GM18519 (cell line): ENCODE measurements at regions not wholly inside any gene's neighbourhood (a gene's known extent, or its start where the extent isn't known, plus 50 kb on each side); places are given as distances from the start of the nearest gene placed in this dataset.
"Not testable (repeated sequence)": the region's sequence is repeated elsewhere in the genome, so short reads cannot be mapped to it uniquely, and the experiment has no call there.

Experiments
- ATAC-seq: cut with Tn5 transposase; IDR thresholded peaks from one replicate; pipeline ENCODE4 v1.9.1; 2021; ENCODE audit warnings: mild to moderate bottlenecking, moderate library complexity; ENCODE audit not compliant: unreplicated experiment, low FRiP score

DNA sequence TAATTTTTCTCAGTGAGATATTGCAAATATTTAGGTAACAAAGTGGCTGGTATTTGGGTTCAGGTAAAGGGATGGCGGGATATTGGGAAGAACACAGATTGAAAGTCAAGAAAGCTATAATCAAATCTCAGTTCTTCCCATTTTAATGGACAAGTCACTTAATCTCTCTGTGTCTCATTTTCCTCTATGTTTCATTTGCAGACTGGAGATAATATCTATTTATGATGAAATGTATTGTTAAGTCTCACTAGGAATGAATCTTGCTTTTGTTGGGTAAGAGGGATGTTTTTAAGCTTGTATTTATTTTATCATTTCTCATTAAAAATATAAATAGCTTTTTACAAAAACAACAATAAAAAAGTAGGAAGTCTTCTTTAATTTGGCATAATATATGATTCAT lies 175.4 kb downstream of the ISL1 start:
- ATAC-seq: no peak

GRCh38 chr5:51559339-51559738 lies 176.1 kb downstream of the ISL1 start:
- no peak for ATAC-seq

- no peak for ATAC-seq
These were observed 176.8 kb downstream of the ISL1 start for GRCh38 chr5:51559921-51560658.

DNA sequence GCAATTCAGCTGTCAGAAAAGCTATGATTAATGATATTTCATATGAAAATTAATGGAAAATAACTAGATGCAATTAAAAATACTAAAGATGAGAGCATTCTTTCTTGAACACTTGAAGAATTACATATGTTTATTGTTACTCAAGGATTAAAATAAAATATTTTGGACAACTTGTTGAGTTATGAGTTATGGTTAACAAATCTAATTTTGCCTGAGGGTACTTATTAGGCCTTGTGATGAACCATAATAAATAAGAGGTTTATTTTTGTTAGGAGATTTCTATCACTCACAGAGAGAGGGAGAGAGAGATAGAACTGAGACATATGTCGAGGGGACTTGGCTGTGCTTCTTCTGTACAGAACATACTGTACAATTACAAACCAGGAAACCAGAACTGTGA lies 183.7 kb downstream of the ISL1 start:
- ATAC-seq: no peak

DNA sequence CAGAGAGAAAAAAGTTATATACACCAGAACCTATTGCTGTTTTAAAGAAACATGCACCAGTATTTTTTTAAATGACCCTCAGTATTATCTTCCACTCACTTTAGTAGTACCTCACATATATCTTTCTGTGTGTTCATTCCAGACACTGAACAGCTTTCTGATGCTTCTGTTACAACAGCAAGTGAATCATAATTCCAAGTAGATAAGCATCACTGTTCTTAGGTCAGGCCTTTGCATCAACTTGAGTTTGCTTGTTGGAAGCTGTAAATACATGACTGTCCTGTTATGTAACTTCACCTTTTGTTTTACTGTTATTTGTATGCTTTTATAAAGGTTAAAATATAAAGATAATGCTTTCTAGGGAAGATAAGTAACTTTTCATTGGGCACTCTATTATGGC lies 184.4 kb downstream of the ISL1 start:
- ATAC-seq: no peak

DNA sequence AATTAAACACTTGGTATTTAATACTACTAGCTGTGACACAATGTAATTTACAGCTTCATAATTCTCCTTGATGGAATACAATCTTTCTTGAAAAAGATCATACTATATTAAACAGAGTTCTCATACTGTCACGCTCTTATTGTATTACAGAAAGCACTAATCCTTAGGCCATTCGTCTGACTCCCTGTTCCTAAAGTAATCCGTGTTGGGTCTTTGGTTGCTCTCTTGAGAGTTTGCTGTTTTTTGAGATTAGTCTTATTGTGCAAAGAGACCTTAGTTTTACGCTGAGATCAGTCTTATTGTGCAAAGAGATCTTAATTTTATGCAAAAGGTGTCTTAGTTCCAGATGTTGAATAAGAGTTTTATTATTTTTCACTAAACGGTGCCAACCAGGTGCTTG lies 190.6 kb downstream of the ISL1 start:
- no peak for ATAC-seq

DNA sequence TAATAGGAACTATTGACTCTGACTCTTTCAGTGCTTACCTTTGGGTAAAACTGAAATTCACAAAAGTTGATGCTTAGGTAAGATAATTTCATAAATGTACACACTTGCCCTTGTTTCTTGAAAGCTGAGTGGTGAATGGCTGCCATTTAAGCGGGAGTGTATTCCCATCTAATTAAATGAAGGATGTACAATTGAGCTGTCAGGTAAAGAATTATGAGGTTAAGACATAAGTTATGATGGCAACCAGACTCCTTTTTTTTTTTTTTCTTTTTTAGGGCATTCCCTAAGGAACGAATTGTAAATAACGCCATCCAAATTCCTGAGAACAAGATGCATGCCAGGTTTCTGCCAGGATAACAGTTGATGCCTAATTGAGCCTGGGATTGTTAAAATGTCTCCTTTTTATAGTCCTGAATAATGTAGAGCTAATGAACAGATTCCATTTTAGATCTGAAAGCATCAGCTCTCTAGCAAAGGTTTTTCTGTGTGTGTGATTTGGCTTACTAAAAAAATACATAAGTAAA lies 199.7 kb downstream of the ISL1 start:
- no peak for ATAC-seq

DNA sequence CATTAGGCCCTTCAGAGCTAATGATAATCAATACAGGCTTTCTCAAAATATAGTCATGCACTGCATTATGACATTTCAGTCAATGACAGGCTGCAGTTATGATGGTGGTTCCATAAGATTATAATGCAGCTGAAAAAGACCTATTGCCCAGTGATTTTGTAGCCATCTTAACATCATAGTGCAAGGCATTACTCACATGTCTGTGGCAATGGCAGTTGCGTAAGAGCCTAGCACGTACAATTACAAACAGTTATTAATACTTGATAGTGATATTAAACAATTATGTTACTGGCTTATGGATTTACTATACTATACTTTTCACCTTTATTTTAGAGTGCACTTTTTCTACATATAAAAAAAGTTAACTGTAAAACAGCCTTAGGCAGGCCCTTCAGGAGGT lies 214.8 kb downstream of the ISL1 start:
- ATAC-seq: no peak

GRCh38 chr5:51599587-51599986 lies 216.3 kb downstream of the ISL1 start:
- ATAC-seq: no peak

GRCh38 chr5:51604324-51604723 lies 221.1 kb downstream of the ISL1 start:
- no peak for ATAC-seq

DNA sequence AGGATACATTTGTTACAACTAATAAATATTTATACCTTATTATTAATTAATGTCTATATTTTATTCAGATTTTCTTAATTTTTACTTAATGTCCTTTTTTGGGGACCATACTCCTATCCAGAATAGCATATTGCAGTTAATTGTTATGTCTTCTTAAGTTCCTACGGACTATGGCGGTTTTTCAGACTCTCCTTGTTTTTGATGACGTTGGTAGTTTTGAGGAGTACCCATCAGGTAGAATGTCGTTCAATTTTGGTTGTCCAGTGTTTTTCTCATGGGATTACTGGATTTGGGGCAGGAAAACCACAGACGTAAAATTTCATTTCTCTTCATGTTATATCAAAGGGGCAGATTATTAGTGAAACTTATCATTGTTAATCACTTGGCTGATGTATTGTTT lies 223.7 kb downstream of the ISL1 start:
- ATAC-seq: no peak

- ATAC-seq: no peak
These were observed 235.0 kb downstream of the ISL1 start for GRCh38 chr5:51618234-51618633.

DNA sequence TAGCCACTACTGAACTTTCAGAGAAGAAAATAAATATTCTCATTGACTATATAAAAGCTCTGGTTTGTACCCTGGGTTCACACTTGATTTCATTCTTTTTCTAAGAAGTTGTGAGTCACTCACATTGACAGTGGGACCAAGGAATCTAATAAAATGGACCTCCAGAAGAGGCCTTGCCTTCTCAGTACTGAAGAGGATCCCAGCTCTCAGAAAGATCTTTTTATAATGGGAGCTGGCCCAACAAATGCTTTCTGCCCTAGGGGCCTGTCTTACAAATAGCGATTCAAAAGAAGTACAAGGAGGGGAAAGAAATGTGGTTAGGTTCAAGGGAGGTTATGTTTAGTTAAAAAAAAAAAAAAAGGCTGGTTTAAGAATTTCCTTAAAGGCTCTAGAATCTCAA lies 237.9 kb downstream of the ISL1 start:
- no peak for ATAC-seq

DNA sequence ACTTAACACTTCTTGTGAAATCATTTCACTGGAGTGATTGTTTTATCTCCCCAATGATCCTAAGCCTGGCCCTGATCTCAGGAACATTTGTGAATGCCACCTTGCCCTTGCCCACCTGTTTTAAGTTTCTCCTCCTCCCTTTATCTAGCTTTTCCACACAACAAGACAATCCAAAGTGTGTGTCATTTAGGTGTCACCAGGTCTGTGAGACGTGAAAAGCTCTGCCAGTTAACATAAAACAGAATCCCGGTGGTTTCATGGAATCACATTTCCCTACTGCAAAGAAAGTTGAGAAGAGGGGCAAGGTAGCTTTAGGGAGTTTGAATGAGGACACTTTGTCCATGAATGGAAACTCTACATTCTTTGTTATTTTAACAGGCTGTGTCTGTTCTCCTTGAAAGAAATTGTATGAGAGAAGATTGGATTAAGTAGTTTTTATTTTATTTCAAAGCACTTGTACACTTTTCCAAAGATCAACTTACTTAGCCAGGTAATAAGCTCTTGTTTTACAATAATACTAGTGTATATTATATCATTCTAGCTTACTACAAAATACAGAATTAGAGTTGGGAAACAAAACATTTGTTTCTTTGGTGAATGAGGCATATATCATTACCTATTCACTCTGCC lies 239.0 kb downstream of the ISL1 start:
- no peak for ATAC-seq

DNA sequence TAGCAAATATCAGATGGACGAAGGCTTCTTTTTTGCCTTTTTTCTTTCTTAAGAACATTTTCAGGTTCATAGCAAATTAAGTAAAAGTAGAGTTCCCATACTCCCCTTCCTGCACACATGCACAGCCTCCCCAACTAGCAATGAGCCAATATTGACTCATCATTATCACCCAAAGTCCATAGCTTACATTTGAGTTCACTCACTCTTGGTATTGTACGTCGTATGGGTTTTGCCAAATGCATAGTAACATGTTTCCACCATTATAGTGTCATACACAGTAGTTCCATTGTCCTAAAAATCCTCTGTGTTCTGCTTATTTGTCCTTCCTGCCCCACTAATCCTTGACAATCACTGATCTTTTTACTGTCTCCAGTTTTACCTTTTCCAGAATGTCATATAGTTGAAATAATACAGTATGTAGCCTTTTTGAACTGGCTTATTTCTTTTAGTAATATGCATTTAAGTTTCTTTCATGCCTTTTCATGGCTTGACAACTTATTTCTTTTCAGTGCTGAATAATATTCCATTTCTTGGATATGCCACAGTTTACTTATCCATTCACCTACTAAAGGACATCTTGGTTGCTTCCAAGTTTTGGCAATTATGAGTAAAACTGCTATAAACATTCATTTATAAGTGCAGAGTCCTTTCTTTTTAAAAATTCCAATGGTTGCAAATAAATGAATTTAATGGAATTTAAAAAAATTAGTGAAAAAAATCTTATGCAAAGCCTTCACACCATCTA lies 242.1 kb downstream of the ISL1 start:
- no peak for ATAC-seq

DNA sequence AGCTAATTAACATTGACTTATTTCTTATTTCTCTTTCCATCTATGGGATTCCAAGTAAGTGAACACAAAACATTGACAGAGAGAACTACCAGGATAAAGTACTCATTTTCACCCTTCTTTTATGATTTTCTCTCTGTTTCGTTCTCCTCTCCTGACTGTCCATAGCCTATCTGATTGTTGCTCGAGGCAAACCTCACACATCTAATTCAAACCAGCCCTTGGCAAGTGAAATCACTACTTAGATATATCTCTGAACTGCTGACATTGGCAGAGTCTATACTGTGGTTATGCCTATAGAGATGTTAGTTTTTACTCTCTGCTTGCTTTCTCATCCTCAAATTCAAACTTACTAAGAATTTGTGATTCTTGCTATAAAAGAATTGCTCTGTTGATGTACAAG lies 248.8 kb downstream of the ISL1 start:
- no peak for ATAC-seq

DNA sequence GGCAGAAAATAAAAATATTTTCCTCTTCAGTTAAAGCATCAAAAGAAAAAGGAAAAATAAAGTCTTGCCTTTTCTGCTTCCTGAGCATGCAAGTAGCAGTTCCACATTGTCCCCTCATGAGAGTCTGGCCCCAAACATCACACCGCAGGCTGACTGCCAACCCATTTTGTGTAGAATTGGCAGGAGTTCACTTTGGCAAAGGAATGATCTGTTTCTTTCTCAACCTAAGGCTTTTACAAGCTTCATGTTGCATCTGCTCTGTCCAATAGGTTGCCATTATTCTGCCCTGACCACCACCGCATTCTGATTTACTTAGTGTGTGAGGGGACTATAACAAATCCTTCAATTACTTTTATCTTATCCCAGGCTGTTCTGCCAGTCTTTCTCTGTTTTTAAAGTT lies 249.5 kb downstream of the ISL1 start:
- ATAC-seq: no peak

GRCh38 chr5:51636973-51637372 lies 253.7 kb downstream of the ISL1 start:
- not testable (repeated sequence) for ATAC-seq

DNA sequence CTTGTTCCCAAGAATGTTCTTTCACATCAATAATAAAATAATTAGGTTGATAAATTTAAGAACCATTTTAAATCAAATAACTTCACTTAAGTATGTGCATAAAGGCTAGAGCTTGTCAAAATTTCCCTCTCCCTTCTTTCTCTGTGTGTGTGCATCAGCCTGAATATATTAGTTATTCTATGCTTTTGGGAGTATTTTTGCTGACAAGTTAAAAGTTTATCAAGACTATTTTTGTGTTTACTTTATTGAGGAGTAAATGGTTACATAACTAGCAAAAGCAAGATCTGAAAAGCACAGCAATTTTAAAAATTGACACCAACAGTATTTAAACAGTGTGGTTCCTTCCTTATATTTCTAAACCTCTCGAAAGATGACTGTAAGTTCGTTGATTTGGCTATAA lies 261.7 kb downstream of the ISL1 start:
- ATAC-seq: no peak

DNA sequence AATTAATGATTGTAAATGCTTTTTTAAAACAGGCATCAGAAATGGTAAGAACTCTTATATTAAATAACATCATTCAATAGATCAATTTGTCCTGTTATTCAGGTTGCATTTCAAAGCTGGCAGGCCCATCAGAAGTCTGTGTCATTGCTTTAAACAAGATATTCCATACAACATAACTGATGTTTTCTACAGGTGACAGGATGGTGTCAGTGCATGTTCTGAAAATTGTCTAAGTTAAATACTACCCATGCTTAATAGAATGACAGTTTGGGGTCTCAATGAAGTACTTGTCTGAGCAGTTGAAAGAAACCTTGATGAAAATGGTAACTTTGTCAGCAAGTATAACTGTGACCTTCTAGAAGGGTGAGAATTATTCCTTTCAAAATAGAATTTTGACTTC lies 263.2 kb downstream of the ISL1 start:
- ATAC-seq: no peak

- ATAC-seq: no peak
These were observed 267.6 kb downstream of the ISL1 start for GRCh38 chr5:51650824-51651223.

DNA sequence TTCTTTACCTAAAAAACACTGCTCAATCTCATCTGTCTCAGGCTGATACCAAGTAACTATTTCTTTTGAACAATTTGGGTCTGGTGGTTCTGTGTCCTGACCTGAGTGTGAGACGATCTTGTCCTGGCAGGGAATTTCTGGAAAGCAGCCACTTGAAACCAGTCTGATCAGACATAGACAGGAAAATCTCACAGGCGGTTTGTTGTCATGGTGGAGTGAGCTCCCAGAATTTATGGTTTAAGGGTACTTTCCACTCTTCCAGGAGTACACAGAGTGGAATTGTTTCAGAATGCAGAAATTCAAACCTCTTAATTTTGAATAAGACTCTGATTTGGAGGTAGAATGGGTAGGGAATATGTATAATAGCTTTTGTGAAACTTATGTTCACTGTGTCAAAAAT lies 268.2 kb downstream of the ISL1 start:
- ATAC-seq: no peak
